ENCODE measurements at regions not wholly inside any gene's neighbourhood (a gene's known extent, or its start where the extent isn't known, plus 50 kb on each side); places are given as distances from the start of the nearest gene placed in this dataset.

DNA sequence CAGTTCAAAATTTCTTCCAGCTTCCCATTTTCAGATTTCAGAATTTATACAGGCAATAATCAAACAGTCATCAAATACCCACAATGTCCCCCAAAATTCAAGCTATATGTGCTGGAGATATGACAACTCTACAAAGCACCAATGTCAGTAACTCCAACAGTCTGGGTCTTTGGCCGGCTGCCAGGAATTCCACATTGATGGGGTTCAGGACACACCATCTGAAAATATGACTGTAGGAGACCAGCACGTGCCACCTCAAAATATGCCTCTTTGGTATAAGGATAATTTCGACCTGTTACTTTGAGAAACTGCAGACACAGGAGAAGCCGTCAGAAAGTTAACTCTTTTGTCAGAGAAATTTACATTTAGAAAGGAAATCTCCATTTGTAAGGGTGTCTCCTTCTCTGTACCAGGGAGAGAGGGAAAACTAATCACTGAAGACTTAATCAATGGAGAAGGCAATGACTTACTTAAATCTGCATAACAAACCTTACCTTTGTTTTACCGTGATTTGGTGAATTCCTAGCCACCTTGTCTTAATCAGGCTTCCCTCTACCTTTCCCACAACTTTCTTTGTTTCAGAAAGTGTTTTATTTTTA is 594.3 kb upstream of the CDH5 start:
- peak; percentile 74 for DNase-seq (ENCODE audit: low read depth, low spot score)

DNA sequence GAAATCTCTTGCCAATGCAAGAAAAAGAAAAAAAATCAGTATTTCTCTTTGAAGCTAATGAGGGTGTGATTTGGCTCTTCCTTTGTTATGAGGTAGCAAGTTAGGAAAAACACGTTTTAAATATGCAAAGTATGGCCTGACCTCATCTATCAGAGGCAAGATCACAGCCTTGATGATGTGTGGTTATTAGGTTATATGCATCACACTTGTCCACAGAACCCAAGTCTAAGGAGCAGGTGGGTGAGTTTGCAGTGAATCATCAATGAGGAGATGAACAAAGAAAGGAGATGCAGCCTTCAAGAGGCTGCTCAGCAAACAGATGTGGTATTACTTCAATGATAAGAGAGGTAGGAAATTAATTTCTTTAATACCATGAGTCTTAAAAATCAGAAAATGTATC is 594.8 kb upstream of the CDH5 start:
- no peak for DNase-seq (ENCODE audit: low read depth, low spot score)

DNA sequence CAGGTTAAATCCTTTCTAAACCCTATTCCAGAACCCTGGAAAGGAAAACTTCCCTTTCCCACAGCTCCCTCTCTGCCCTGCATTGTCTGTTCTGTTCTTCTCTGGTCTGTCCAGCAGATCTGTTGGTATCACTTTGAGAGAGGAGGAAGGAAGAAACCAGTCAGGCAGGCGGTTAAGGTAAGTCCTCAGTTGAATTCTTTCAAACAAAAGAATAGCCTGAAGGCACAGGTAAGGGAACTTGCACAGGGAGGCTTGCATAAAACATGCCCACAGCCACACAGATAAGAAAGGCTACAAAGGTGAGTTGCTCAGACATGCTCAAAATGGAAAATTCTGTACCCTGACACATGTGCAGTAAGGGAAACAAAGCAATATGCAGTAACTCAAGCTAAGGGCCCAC is 595.7 kb upstream of the CDH5 start:
- no peak for DNase-seq (ENCODE audit: low read depth, low spot score)

DNA sequence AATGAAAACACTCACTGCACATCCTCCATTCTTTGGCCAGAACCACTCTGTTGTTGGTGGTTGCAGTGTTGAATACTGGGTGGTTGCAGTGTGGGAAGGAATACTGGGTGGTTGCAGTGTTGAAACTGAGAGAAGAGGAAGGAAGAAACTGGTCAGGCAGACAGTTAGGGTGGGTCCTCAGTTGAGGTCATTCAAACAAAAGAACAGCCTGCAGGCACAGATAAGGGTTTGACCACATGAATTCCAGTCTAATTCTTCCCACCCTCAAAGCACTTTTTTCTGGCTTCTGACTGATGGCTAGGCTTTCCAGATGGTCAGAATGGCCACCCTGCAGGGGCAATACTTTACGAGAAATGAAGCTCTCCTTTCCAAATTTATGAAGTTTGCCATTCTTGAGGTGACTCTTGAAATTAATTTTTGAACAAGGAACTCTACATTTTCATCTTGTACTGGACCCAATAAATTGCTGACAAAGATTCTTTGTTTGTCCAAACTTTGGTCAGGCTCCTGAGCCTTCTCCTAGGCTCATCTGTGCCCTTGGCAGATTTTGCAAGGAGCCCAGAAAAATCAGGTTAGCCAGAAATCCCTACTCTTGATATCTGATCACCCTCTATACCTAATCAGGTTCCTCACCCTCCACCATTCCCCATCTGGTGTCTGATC is 596.6 kb upstream of the CDH5 start:
- DNase-seq (ENCODE audit: low read depth, low spot score), result no peak

DNA sequence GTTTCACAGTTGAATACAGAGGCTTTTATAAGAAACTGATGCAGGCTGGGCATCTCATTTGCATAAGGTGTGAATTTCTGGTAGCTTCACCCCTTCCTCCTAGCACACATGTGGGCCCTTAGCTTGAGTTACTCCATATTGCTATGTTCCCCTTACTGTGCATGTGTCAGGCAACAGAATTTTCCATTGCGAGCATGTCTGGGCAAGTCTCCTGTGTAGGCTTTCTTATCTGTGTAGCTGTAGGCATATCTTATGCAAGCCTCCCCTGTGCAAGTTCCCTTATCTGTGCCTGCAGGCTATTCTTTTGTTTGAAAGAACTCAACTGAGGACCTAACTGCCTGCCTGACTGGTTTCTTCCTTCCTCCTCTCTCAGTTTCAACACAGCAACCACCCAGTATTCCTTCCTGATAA is 597.4 kb upstream of the CDH5 start:
- no peak for DNase-seq (ENCODE audit: low read depth, low spot score)

DNA sequence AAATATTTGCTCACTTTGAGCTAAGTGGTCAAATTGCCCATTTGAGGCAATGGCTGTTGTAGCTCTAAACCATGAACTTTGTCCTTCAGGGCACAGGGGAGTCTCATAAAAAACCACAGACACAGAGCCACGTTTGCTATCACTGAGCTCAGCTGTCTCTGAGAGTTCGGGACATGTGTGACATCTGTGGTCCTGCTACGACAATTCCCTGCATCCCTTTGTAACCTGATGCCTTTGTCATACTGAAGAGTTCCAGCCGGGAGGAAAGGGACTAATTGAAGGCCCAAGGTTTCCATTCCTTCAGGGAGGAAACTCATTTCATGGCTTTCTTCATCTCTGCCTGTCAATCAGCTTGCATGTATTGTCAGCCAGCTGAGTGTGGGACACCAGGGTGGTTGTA is 599.4 kb upstream of the CDH5 start:
- no peak for DNase-seq (ENCODE audit: low read depth, low spot score)

DNA sequence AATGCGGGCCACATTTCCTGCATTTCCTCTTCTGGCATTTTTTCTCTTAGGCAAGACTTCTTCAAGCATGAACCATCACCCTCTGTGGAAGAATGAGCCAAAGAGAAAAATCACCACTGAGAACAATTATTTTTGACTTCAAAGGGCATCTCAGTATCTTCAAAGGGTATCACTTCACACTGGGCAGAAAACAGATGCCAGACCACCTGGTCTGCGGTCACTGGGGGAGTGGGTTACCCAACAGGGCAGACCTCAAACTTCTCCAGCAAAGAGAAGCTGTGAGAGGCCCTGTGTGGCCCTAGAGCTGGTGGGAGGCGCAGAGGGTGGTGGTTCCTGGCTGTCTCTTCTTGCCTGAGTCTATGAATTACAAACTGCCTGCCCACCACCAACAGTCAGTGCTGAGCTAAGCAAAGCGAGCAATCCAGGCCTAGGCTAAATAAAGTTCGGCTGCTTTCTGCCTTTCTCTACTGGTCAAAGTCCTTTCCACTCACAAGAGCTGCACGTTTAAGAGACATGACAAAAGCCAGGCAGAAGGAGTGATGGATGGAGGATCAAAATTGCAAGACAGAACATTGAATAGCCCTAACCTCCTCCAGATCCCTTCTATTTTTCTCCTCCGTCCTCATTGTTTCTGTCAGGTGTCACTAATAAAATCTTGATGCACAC is 602.7 kb upstream of the CDH5 start:
- DNase-seq (ENCODE audit: low read depth, low spot score), result no peak

DNA sequence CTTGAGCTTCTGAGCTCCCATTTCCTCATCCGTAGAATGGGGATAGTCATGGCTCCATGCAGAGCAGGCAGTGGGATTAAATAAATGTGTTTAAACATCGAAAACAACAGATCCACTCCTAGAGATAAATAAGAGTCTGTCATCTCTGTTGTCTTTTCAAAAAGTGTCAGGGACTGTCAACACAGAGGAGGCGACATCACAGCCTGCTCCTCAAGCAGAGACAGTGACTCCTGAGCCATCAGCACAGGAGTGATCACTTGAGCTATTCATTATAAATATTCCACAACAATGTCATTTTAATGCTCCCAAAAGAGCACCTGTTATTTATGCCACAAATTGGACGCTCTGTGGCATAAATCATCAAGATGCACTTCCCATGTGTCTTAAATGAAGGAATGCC is 605.6 kb upstream of the CDH5 start:
- DNase-seq (ENCODE audit: low read depth, low spot score), result no peak

DNA sequence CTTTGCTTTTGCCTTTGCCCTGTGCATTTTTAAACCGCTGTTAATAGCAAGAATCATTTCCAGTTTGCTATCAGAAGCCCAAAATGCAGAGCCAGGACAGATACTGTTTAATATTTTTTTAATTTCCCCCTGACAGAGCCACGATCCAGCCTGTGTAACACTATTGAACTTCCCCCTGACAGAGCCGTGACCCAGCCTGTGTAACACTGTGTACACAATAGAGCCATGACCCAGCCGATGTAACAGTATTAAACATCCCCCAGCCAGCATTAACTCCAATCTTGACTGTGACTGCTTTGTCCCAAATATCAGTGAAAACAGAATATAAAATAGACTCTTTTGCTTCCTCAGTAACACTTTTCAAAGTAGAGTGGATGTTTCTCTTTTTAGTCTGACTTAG is 607.9 kb upstream of the CDH5 start:
- no peak for DNase-seq (ENCODE audit: low read depth, low spot score)

DNA sequence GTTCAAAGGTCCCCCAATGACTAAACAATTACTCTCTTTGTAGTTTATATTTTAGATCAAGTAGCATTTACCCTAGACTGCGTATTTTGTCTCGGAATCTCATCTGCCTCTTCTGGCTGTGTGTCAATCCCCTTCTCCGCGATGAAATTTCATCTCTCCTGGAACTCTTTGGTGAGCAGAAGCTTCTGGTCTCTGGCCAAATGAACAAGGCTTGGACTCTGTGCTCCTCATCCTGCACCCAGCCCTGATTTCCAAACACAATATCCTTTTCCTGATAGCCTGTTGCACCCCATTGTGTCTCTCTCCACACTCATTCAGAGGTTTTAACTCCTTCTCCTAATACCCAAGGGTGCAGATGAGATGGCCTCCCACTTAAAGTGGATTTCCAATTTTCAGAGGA is 609.4 kb upstream of the CDH5 start:
- no peak for DNase-seq (ENCODE audit: low read depth, low spot score)

DNA sequence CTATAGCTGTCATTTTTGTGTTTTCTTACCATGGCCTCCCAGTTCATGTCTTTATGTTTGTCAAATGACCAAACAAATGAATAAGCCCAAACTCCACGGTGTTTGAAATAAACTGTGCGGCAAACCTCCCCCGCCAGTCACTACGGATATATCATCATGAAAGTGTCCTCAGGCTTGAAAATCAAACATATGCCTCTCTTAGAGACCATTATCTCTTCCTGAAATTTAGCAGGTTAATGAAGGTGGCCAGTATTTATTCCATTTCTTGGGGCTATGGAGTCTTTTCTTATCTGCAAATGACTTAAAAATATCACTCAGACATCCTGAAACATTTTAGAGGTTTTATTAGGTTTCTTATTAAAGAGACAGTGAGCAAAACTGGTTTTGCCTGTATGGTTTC is 610.3 kb upstream of the CDH5 start:
- DNase-seq (ENCODE audit: low read depth, low spot score), result no peak

DNA sequence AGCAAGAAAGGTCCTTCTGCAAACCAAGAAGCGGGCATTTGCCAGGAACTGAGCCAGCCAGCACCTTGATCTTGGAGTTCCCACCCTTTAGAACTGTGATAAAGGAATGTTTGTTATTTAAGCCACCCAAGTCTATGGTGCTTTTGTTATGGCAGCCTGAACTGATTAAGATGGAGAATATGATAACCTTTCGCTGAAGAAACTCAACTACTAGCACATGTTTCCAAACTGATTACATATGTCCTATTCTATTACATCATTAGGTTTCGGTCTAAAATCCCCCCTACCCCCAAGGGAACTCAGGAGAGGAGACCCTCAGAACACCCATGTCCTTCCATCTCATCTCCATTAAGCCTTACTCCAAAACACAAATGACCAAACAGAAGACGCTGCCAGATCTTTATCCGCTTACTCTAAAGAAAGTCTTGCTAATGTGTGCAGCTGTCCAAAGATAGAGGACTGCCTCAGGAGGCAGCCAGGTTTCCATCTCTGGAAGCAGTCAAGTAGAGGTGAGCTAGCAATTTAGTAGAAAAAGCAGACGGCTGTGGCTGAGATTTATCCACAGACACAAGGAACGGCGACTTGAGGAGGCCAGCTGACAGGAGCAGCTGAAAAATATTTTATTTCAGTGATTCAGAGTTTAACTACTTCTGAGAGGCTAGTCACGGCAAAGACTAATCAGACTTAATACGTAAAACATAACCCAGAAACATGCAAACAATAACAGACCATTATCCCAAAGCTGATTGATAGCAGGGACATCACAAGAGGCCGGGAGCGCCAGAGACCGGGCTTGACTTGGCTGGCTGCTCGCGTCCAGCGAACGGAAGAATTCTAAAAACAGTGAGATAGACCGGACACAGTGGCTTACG is 611.4 kb upstream of the CDH5 start:
- DNase-seq (ENCODE audit: low read depth, low spot score), result no peak

DNA sequence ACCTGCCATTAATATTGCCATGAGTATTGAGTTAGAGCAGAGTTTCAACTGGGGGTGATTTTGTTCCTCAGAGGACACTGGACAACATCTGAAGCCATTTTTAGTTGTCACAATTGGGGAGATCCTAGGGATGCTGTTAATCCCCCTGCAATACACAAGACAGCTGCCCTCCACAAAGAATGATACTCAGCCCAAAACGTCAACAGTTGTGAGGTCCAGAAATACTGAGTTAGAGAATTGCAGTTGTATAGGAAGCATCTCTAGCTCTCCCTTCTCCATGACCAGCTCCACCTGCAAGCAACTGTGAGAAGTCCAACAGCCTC is 614.0 kb upstream of the CDH5 start:
- DNase-seq (ENCODE audit: low read depth, low spot score), result no peak

DNA sequence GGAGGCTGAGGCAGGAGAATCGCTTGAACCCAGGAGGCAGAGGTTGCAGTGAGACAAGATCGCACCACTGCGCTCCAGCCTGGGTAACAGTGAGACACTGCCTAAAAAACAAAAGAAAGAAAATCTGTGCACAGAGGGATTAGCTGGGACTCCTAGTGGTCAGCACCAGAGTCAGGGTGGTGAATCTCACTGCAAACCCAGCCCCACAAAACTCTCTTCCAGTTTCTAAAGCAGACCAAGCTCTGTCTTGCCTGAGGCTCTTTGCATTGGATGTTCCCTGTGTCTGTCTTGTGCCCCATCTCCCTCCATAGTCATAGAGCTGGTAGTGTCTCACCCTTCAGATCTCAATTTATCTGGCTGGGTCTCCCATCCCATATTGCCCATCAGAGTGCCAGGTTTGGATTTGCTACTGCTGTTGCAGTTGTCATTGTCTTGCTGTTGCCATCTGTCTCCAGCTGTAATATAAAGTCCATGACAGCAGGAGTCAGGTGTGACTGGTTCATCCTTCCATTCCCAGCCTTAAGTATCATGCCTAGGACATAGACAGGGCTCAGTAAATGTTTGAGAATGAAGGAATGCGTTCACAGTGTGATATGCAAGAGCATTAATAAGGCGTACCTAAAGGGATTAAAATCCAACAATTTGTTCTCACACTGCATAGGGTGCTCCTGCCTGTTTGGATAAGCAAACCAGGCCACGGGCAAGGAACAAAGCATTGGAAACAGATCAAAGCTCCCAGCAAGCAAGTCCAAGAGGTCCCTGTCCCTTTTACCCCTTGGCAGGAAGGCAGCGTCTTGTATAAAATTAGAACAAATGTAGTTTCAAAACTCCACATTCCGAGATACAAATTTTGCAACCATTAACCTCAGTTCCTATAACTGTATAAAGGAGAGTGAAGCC is 614.6 kb upstream of the CDH5 start:
- DNase-seq (ENCODE audit: low read depth, low spot score), result no peak

DNA sequence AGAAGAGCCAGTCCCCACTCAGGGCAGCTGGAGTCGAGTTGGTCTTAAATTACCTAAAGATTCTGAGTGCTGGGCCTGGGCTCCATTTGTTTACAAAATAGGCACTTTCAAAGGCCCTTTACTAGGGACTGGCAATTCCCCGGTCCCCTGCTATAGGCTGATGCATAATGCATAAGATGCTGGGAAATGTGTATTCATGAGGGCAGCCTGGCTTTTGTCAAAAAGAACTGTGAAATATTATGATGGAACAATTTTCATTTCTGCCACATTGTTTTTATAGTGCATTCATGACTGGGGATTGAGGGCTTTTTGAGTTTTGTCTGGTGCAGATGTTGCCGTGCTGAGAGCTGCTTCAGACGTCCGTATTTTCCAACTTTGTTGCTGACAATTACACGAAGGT is 617.0 kb upstream of the CDH5 start:
- no peak for DNase-seq (ENCODE audit: low read depth, low spot score)

DNA sequence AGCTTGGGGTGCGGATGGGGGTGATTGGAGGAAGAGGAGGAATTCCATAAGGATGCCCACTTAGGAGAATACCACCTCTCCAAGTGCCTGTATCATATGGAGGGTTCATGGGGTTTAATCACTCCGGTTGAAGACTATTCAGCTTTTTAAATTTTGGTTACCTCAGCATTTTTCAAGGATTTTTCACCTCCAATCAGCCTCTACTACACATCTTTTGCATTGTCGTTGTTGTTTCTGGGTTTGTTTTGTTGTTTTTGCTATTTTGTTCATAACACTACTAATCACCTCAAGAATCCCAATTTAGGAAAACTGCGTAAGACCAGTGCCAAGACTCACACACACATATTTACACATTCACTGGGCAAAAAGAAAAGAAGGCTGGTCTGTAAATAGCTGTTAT is 619.5 kb upstream of the CDH5 start:
- DNase-seq (ENCODE audit: low read depth, low spot score), result no peak

DNA sequence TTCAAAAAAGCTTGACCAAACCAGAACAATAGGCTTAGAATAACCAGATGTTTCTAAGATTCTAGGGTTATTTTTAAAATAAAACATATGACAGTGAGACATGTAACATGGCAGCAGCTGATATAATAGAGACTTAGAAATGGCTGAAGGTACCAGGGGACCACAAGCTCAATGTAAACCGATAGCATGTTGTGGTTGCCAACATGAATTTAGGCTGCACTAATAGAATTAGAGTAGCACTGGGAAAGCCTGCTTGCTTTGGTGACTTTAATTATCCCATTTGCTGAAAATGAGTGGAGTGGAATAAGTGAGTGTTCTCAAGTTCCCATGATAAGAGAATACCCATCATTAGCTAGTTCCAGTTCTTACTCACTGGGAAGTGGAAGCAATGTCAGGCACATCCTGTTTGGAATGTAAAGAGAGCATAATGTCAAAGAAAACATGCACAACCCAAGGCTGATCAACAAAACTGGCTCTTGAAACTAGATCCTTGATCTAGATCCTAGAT is 621.2 kb upstream of the CDH5 start:
- DNase-seq (ENCODE audit: low read depth, low spot score), result no peak

DNA sequence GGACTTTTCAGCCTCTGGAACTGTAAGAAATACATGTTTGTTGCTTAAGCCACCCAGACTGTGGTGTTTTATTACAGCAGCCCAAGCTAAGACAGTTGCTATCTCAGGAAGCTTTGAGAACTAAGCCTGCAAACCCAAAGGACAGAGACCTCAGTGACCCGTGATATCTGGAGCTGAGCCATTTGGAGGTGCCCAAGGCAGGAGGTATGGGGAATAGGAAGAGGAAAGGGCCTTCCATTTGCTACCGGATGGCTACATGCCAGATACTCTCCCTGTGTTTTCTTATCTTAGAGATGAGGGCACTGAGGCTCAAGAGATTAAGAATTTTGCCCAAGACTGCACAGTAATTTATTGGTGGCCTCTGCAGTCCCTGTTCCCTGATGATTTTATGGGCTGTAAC is 622.1 kb upstream of the CDH5 start:
- DNase-seq (ENCODE audit: low read depth, low spot score), result no peak

DNA sequence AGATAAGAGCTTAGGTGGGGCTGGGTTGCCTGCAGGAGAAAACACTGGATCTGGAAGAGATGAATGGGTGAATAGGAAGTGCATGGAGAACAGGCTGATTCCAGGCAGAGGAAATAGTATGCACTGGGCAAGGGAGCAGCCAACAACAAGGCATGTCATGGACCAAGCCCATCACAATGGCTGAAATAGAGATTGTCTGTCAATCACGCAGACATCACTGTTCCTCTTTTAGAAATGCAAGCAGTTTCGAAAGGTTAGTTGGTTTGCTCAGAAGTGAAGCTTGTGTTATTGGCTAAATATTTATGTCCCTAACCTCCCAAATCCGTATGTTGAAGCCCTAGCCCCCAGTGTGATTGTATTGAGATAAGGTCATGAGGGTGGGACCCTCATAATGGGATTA is 621.7 kb upstream of the CDH11 start:
- DNase-seq (ENCODE audit: low read depth, low spot score), result no peak

DNA sequence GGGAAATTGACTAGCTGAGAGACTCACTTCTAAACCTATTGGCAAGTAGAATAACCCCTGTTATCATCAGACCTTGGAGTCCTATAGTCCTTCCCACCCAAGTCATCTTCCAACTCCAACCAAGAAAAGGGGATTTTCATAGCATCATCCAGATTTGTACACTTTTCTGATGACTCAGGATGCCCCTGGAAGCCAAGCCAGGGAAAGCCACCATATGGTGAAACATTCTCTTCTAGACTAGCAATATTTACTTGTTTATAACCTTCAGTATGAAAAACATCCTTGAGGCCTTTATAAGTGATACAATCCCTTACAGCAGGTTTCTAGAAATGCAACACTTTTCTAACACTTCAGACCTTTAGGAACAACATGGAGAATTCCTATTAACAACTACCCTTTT is 618.8 kb upstream of the CDH11 start:
- DNase-seq (ENCODE audit: low read depth, low spot score), result no peak

DNA sequence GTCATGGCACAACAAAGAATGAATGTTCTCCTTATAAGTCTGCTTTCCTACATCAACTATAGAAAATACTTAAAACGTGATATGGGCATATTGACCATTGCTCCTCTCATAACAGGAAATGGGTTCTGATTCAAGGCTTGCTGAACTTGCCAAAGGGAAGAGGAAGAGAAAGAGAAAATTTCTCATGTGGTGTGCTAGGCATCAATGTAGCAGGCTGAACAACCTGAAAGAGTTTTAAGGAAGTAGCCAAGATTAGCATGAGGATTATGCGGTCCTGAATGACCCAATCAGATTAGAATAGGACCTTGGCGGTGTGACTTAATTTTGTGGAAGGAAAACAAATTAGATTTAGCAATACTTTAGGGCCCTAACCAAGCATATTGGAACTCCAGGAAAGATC is 617.7 kb upstream of the CDH11 start:
- no peak for DNase-seq (ENCODE audit: low read depth, low spot score)

All from iPS DF 19.7 (cell line).